Neural cell (in vitro differentiated cells): ENCODE measurements at regions not wholly inside any gene's neighbourhood (a gene's known extent, or its start where the extent isn't known, plus 50 kb on each side); places are given as distances from the start of the nearest gene placed in this dataset.

Experiments used
- H2AFZ ChIP-seq: fragments of 200-600, 300-800 bp; sonication (generic), shearing (Covaris generic); 2 replicates; pipeline ENCODE4 v1.6.0; 2014; ENCODE audit warnings: low read depth, mild to moderate bottlenecking, antibody characterized with exemption, low read length, moderate library complexity
- H3F3A ChIP-seq: fragments of 200-600 bp; shearing (Covaris generic); 2 replicates; pipeline ENCODE4 v1.6.1; 2016; ENCODE audit warnings: mild to moderate bottlenecking, moderate library complexity, mixed read lengths, antibody characterized with exemption, low read length; ENCODE audit not compliant: insufficient read depth, poor library complexity, severe bottlenecking
- H3K27ac ChIP-seq: fragments of 200-600, 300-800 bp; sonication (generic), shearing (Covaris generic); 2 replicates; pipeline ENCODE4 v1.5.1; 2014; ENCODE audit warnings: mild to moderate bottlenecking, low read length, moderate library complexity
- H3K27me3 ChIP-seq: fragments of 300-800, 200-600 bp; sonication (generic), shearing (Covaris generic); 2 replicates; pipeline ENCODE4 v1.6.0; 2014; ENCODE audit warnings: mild to moderate bottlenecking, low read depth, low read length, moderate library complexity; ENCODE audit not compliant: insufficient read depth
- H3K36me3 ChIP-seq: fragments of 300-800, 200-600 bp; sonication (generic), shearing (Covaris generic); 2 replicates; pipeline ENCODE4 v1.5.1; 2014; ENCODE audit warnings: mild to moderate bottlenecking, antibody characterized with exemption, low read length, moderate library complexity; ENCODE audit not compliant: insufficient read depth
- H3K4me2 ChIP-seq: fragments of 300-800, 200-600 bp; sonication (generic), shearing (Covaris generic); 2 replicates; pipeline ENCODE4 v1.6.0; 2014; ENCODE audit warnings: mild to moderate bottlenecking, low read length
- H3K4me3 ChIP-seq: fragments of 300-800, 200-600 bp; sonication (generic), shearing (Covaris generic); 2 replicates; pipeline ENCODE4 v1.5.1; 2014; ENCODE audit warnings: mild to moderate bottlenecking, low read length, moderate library complexity
- H3K79me2 ChIP-seq: fragments of 200-600 bp; shearing (Covaris generic); replicated peaks from 2 replicates; pipeline ENCODE4 v1.6.0; 2014; ENCODE audit warnings: mild to moderate bottlenecking, low read length, moderate library complexity; ENCODE audit not compliant: insufficient read depth
- H3K9ac ChIP-seq: fragments of 300-800, 200-600 bp; sonication (generic), shearing (Covaris generic); 2 replicates; pipeline ENCODE4 v1.6.1; 2016; ENCODE audit warnings: mild to moderate bottlenecking, low read length, mixed read lengths
- H3K9me2 ChIP-seq: fragments of 200-600 bp; shearing (Covaris generic); 2 replicates; pipeline ENCODE4 v1.6.1; 2016; ENCODE audit warnings: mild to moderate bottlenecking, low read length, mixed read lengths; ENCODE audit not compliant: insufficient read depth
- H3K9me3 ChIP-seq: fragments of 200-600, 300-800 bp; sonication (generic), shearing (Covaris generic); 2 replicates; pipeline ENCODE4 v1.6.1; 2016; ENCODE audit warnings: mild to moderate bottlenecking, mixed run types, low read length, moderate library complexity, mixed read lengths
- H4K20me1 ChIP-seq: fragments of 200-600 bp; shearing (Covaris generic); 2 replicates; pipeline ENCODE4 v1.6.1; 2016; ENCODE audit warnings: mild to moderate bottlenecking, mixed run types; ENCODE audit not compliant: insufficient read depth
- EP300 ChIP-seq: fragments of 450-650 bp; conservative IDR thresholded peaks from 2 replicates; pipeline ENCODE4 v1.6.1; 2014; ENCODE audit warnings: antibody characterized with exemption, mild to moderate bottlenecking, moderate library complexity; ENCODE audit not compliant: poor library complexity, severe bottlenecking
- MXI1 ChIP-seq: fragments of 450-650 bp; conservative IDR thresholded peaks from 2 replicates; pipeline ENCODE4 v1.6.1; 2014; ENCODE audit warnings: antibody characterized with exemption, mild to moderate bottlenecking; ENCODE audit not compliant: poor library complexity, severe bottlenecking
- POLR2AphosphoS5 ChIP-seq: IDR thresholded peaks from 2 replicates; pipeline ENCODE4 v1.6.1; 2012
- RAD21 ChIP-seq: fragments of 450-650 bp; conservative IDR thresholded peaks from 2 replicates; pipeline ENCODE4 v1.6.1; 2014; ENCODE audit warnings: antibody characterized with exemption, mild to moderate bottlenecking, moderate library complexity
- SMC3 ChIP-seq: fragments of 450-650 bp; conservative IDR thresholded peaks from 2 replicates; pipeline ENCODE4 v1.6.1; 2014; ENCODE audit warnings: antibody characterized with exemption, mild to moderate bottlenecking, moderate library complexity; ENCODE audit not compliant: poor library complexity
- TAF1 ChIP-seq: IDR thresholded peaks from 2 replicates; pipeline ENCODE4 v1.6.1; 2012; ENCODE audit warnings: low read depth
- TF ChIP-seq, protein P1 (sequence below): fragments of 450-650 bp; IDR thresholded peaks from 2 replicates; pipeline ENCODE4 v1.5.1; 2014; ENCODE audit warnings: antibody characterized with exemption, mild to moderate bottlenecking, moderate library complexity; ENCODE audit not compliant: poor library complexity, severe bottlenecking
- TF ChIP-seq, protein P2 (sequence below): IDR thresholded peaks from 2 replicates; pipeline ENCODE4 v1.6.1; 2012; ENCODE audit warnings: borderline replicate concordance

DNA sequence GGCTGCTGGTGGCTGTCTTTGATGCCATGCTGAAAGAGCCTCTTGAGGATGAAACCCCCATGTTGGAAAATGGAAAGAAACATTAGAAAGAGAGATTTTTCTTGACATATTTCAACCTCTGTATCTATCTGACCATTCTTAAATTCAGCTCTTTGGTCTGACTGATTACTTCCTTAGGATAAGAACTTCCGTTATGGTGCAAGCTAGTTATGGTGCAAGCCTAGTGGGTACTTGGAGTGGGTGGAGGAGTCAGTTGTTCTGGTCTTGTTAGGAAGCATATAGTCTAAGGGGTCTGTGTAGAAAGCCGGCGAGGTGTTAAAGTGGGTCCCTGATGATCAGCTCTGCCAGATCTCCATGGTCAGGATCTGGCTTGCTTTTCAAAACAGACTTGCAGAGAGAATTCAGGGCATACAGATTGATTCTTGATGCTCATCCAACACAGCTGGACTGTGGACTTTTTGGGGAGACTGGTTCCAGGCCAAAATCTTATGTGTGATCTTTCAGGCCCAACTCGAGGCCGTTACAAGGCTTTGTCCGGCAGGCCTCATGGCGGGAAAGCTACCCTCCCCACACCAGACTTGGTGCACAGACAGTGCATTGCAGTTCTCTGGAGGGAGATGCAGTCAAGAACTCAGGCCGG, 82.8 kb upstream of the BOD1L1 start:
- Histone ChIP-seq H4K20me1 (no peaks in the 10 kb centered on the region), H3K9me2 (no peaks in the 10 kb centered on the region), H3F3A (no peaks in the 10 kb centered on the region), H3K36me3 (no peaks in the 10 kb centered on the region), H3K27me3 (no peaks in the 10 kb centered on the region), H3K79me2 (no peaks in the 10 kb centered on the region), H3K9ac (no peak overlapping the region), H2AFZ (no peak overlapping the region), H3K4me3 (no peak overlapping the region), H3K4me2 (no peak overlapping the region), H3K9me3 (no peaks in the 10 kb centered on the region), H3K27ac (no peak overlapping the region)
- no peak for TF ChIP-seq POLR2AphosphoS5
- no peak for TF ChIP-seq TAF1
- TF ChIP-seq RAD21: no peak
- TF ChIP-seq, protein P1, sequence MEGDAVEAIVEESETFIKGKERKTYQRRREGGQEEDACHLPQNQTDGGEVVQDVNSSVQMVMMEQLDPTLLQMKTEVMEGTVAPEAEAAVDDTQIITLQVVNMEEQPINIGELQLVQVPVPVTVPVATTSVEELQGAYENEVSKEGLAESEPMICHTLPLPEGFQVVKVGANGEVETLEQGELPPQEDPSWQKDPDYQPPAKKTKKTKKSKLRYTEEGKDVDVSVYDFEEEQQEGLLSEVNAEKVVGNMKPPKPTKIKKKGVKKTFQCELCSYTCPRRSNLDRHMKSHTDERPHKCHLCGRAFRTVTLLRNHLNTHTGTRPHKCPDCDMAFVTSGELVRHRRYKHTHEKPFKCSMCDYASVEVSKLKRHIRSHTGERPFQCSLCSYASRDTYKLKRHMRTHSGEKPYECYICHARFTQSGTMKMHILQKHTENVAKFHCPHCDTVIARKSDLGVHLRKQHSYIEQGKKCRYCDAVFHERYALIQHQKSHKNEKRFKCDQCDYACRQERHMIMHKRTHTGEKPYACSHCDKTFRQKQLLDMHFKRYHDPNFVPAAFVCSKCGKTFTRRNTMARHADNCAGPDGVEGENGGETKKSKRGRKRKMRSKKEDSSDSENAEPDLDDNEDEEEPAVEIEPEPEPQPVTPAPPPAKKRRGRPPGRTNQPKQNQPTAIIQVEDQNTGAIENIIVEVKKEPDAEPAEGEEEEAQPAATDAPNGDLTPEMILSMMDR: no peak
- no peak for TF ChIP-seq MXI1
- TF ChIP-seq SMC3: no peak
- TF ChIP-seq EP300: no peak

DNA sequence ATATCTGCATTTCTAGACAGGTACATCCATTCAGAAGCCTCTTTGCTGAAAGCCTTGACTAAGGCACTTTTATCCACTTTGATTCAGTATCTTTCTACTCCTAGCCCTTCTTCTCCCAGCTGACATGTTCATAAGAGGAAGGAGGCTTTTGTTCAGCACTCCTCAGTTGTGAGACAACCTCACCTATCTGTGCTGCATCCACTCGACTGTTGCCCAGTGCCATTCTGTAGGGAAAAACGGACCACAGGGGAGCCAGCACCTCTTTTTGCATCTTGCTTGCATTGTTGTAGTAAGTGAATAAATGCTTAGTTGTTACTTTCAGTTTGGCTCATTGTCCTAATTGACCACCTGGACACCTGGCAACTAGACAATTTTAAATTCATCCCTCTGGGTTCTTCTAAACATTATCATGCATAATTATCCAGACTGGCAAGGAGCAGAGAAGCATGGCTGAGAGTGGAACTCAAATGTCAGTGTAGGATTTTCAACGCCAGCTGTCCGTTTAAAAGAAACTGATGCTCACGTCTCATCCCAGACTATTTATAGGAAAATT, 83.8 kb upstream of the BOD1L1 start:
- Histone ChIP-seq H2AFZ (no peak overlapping the region), H3K79me2 (no peaks in the 10 kb centered on the region), H4K20me1 (no peaks in the 10 kb centered on the region), H3K9me2 (no peaks in the 10 kb centered on the region), H3K36me3 (no peaks in the 10 kb centered on the region), H3K27me3 (no peaks in the 10 kb centered on the region), H3K4me2 (no peak overlapping the region), H3K27ac (no peak overlapping the region), H3K4me3 (no peak overlapping the region), H3K9me3 (no peaks in the 10 kb centered on the region), H3K9ac (no peak overlapping the region), H3F3A (no peaks in the 10 kb centered on the region)
- TF ChIP-seq, protein P1: no peak
- no peak for TF ChIP-seq TAF1
- TF ChIP-seq, protein P2, sequence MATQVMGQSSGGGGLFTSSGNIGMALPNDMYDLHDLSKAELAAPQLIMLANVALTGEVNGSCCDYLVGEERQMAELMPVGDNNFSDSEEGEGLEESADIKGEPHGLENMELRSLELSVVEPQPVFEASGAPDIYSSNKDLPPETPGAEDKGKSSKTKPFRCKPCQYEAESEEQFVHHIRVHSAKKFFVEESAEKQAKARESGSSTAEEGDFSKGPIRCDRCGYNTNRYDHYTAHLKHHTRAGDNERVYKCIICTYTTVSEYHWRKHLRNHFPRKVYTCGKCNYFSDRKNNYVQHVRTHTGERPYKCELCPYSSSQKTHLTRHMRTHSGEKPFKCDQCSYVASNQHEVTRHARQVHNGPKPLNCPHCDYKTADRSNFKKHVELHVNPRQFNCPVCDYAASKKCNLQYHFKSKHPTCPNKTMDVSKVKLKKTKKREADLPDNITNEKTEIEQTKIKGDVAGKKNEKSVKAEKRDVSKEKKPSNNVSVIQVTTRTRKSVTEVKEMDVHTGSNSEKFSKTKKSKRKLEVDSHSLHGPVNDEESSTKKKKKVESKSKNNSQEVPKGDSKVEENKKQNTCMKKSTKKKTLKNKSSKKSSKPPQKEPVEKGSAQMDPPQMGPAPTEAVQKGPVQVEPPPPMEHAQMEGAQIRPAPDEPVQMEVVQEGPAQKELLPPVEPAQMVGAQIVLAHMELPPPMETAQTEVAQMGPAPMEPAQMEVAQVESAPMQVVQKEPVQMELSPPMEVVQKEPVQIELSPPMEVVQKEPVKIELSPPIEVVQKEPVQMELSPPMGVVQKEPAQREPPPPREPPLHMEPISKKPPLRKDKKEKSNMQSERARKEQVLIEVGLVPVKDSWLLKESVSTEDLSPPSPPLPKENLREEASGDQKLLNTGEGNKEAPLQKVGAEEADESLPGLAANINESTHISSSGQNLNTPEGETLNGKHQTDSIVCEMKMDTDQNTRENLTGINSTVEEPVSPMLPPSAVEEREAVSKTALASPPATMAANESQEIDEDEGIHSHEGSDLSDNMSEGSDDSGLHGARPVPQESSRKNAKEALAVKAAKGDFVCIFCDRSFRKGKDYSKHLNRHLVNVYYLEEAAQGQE: no peak
- TF ChIP-seq EP300: no peak
